Fibroblast of gingiva (primary cell): ENCODE measurements at regions not wholly inside any gene's neighbourhood (a gene's known extent, or its start where the extent isn't known, plus 50 kb on each side); places are given as distances from the start of the nearest gene placed in this dataset.
A peak's percentile ranks its signal among the peaks of the same experiment; 100 is the strongest.
"Not testable (repeated sequence)": the region's sequence is repeated elsewhere in the genome, so short reads cannot be mapped to it uniquely, and the experiment has no call there.

Experiments
- DNase-seq: peaks from one replicate; pipeline ENCODE4 v3.0.0-alpha.2; 2011; ENCODE audit warnings: low read depth

- DNase-seq: peak; percentile 65
Observed at GRCh38 chr4:141346144-141346543, 125.4 kb downstream of the ZNF330 start.

DNA sequence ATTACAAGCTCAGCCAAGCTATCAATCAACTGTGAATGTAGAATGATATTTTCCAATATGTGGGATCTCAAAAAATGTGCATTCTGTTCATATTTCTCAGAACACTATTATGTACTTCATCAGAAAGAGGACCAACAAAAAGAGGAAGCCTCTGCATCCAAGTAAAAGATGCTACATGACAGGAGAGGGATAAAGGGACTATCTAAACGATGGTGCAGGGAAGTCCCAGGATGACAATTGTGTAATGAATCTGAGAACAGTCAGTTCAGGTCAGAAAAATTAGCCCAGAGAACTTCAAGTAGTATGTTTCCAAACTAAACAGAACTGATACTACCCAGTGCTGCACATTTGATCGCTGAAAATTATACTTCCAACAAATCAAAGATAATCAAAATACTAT is 127.0 kb downstream of the ZNF330 start:
- DNase-seq: no peak

DNA sequence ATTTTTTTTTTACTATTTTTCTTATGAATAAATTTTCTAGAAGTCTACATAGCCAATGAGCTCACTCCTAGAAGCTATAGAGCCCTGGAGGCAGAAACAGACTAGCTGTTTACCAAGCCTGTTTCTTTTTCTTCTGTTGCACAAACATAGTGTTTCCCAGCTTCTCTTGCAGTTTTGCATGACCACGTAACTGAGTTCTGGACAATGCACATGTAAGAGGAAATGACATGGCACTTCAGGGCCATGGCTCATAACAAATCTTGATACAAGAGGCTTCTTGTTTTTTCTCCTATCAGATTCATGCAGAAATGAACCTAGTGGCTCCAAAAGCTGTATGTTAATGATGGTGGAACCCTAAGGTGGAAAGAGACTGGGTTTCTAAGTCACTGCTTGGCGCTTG is 127.4 kb downstream of the ZNF330 start:
- peak; percentile 63 for DNase-seq

GRCh38 chr4:141348573-141348972 is 127.9 kb downstream of the ZNF330 start:
- no peak for DNase-seq

DNA sequence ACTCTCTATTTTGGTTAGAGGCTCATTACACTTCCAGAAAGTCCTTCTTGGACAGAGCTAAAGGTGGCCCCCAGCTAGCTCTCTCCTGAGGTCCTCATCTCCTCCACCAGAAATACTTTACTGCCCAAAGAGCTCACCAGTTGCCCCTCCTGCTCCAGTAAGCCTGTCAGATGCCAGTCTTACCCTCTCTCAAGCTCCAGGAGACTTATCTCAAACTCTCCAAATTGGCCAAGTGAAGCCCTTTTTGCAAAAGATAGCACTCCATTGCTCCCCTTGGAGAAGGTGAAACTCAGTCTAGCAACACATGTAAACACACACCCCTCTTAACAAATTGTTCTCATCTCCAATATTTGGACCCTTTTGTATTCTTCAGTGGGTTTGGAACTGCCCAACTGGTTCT is 128.5 kb downstream of the ZNF330 start:
- DNase-seq: no peak

DNA sequence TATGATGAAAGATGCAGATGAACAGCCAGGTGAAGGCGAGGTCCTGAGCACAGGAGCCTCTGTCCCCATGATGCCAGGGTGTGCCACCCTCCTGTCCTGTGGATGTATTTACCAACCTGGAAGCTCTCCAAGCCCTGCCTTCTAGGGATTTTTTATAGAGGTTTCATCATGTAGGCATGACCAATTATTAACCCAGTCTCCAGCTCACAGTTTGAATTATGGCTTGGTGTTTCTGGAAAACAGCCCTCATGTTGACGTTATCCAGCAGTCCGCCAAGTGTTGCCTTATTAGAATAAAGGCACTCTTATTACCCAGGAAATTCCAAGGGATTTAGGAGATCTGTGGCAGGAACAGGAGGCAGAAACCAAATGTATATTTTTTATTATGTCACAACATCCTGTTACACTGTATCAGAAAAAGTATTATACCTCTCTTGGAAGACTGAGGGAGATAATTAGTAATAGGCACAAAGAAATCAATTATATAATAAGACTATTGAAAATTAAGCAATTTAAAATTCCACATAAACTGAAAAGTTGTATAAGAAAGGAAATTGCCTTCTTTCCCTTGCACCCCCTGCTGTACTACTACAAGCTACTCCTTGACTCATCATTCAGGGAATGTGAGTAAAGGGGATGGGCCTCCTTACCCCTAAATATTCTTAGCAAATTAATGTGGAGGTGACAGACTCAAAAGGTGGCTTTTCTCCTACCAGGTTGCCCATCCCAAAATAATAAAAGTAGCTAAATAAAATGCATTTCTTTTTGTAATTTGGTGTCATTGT is 129.6 kb downstream of the ZNF330 start:
- peak; percentile 64 for DNase-seq

DNA sequence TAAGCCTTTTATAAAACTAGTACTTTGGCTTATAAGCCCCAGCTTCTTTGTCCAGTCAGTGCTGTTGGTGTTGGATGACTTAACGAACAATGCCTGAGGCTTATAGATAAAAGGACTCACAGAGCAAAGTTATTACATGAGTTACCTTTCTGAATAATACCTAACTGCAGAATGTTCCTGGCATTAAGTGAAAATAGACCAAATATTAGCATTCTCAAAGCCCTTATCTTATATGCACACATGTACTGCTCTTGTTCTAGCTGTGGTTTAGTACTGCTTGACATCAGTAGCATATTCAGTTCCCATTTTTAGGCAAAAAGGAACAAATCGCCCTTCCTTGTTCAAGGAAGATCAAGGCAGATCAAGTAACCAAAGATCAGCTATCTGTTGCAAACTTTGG is 131.6 kb downstream of the ZNF330 start:
- no peak for DNase-seq

GRCh38 chr4:141352909-141353525 is 132.3 kb downstream of the ZNF330 start:
- DNase-seq: peak; percentile 7

DNA sequence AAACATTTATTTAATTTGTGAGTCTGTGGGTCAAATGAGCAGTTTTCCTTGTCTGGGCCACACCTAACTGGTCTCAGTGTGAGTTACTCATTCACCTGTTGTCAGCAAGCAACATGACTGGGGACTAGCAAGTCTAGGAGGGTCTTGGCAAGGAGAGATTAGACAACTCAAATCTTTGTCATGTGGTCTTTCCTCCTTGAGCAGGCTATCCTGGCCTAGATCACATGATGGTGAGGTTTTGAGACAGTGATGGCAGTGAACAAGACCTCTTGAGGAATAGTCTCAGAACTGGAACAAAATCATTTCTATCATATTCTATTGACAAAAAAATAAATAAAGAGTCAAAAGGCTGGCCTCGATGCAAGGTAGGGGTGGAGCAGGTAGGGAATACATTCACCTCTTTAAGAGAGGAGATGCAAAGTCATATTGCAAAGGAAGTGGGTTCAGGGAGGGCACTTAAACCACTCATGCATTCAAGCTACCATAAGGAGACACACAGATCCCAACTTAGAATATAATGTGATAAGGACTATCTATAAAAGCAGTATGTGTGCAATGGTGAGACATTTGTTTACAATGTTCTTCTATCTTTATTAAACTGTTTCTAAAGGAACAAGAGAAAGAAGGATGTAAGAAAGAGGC is 135.7 kb downstream of the ZNF330 start:
- DNase-seq: no peak

DNA sequence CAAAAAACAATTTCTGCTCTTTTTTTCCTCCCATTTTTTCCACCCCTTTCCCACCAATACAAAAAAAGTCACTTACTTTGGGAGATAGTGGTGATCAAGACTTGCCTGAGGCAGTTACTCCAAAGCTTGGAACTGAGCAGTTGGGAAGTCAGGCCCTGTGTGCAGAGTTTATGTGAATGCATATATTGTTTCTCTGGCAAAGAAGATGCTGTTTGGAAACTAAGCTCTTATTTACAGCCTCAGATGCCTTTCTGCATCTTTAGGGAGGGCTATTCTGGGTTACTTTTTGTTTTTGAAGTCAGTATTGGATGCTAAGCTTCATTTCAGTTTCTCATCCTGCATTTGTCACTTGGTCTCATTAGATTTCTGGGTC is 136.3 kb downstream of the ZNF330 start:
- DNase-seq: no peak

DNA sequence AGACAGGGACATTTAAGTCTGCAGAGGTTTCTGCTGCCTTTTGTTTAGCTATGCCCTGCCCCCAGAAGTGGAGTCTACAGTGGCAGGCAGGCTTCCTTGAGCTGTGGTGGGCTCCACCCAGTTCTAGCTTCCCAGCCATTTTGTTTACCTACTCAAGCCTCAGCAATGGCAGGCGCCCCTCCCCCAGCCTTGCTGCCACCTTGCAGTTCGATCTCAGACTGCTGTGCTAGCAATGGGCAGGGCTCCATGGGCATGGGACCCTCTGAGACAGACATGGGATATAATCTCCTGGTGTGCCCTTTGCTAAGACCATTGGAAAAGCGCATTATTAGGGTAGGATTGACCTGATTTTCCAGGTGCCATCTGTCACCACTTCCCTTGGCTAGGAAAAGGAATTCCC is 147.5 kb downstream of the ZNF330 start:
- DNase-seq: not testable (repeated sequence)

- DNase-seq: no peak
Observed at GRCh38 chr4:141371206-141371605, 150.5 kb downstream of the ZNF330 start.

DNA sequence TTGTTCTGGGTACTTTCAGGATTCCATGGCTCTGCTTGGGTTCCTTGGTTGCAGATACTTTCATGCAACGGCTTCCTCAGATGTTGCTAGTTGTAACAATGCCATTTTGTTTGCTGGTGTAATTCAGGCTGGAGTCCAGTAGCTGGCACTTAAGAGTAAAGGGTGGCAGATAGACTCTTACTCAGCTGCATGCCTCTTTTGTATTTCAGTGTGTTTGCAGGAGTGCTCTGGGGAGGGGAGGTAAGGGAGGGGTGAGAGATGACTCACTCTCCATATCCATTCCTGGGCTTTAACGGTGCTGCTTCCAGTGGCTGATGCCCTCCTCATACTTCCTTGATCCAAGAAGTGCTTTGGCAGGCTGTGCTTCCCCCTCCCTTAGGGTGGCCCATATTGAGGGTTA is 155.2 kb downstream of the ZNF330 start:
- DNase-seq: peak; percentile 86

DNA sequence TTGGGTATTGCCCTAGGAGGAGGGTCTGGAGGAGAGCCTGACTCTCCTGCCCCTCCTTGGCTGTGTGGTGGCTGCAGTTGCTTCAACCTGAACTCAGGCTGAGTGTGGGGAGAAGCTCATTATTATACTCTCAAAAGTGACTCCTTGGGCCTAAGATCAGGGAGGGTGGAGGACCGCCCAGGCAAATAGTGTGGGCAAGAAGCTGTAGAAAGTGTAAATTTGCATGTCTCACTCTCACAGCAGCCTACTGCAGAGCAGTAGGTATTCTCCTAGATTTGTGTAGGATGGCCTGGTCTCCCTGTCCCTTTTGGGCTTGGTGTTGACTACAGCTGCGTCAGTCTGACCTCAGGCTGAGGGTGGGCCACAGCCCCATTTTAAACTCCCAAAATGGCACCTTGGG is 156.1 kb downstream of the ZNF330 start:
- DNase-seq: no peak

DNA sequence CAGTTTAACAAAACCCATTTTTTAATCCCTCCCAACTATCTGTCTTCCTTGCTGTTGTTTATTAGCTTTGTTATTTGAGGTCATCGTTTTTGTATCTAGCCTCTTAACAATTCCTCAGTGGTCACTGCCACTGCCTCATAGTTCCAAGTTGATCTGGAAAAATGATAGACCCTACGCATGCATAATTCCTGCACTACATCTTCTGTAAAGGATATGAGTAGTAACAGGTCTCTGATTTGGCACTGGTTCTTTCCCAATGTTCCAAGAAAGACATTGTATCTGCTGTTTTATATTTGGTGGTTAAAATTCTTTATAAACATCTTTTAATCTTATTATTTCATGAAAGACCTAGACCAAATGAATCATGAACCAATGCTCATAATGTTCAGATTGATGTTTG is 166.6 kb downstream of the ZNF330 start:
- no peak for DNase-seq

DNA sequence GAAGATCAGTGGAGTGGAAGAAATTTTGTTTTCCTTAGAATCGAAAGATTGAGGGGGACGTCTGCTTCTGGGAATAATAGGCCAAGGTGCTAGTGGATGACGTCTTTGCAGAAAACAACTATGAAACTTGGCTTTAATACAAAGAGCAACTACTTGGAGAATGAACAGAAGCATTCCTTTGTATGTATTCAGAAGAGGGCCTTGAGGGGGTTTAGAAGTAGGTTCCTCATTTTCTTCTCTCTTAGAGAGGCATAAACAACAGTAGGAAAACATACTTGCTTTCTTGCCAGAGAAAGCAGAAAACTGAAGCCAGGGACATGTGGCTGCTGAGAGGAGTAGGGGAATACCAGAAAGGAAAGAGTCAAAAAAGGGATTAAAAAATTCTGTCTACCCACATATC is 167.8 kb downstream of the ZNF330 start:
- DNase-seq: peak; percentile 73

DNA sequence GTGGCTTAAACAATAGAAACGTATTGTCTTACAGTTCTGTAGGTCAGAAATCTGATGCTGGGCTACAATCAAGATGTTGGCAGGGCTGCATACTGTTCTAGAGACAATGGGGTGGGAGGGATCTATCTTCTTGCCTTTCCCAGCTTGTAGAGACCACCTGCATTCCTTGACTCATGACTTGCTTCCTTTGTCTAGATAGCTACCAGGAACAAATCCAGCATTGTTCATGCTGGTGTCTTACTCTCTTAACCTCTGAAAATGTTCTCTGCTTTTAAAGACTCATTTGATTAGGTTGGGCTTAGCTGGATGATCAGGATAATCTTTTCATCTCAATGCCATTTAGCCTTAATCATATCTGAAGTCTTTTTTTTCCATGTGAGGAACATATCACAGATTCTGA is 169.0 kb downstream of the ZNF330 start:
- DNase-seq: no peak

DNA sequence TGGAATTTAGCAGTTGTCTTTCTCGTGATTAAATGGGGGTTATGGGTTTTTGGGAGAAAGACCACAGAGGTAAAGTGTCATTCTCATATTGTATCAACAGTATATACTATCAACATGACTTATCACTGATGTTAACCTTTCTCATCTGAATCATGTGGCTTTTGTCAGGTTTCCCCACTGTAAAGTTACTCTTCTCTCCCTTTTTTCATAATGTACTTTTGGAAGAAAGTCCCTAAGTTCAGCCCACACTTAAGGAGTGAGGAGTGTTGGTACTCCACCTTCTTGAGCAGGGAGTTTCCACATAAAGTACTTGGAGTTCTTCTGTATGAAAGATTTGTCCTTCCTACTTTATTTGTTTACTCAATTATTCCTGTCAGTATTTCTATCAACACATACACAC is 169.9 kb downstream of the ZNF330 start:
- DNase-seq: no peak

GRCh38 chr4:141391293-141391692 is 170.6 kb downstream of the ZNF330 start:
- peak; percentile 23 for DNase-seq

DNA sequence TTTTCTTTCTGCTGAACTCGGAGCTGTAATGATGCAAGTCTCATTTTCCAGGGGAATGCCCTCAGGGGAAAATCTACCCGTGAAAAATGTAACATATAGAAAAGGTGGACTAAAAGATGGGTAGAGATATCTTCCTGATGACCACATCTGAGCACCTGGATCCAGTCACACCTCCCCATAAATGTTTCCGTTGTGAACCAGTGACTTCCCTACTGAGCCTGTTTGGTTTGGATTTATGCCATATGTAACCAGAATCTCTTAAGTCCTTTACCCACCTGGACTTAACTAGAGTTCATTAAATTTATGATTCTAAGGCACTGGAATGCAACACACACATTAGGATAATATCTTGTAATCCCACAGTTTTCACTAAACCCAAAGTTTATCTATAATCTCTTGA is 171.1 kb downstream of the ZNF330 start:
- no peak for DNase-seq

- no peak for DNase-seq
Observed at GRCh38 chr4:141395246-141395830, 174.6 kb downstream of the ZNF330 start.

DNA sequence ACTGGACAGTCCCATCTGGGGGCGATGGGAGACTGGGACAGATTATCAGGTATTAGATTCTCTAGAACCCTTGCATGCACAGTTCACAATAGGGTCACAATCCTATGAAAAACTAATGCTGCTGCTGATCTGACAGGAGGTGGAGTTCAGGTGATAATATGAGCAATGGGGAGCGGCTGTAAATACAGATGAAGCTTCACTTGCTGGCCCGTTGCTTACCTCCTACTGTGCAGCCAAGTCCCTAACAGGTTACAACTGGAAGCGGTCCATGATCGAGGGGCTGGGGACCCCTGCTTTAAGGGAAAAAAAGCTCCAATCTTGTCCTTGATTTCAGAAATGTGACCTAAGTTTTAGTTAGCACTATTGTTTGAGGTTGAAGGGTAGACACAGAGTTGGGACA is 175.2 kb downstream of the ZNF330 start:
- no peak for DNase-seq

- DNase-seq: no peak
Observed at GRCh38 chr4:141402712-141403111, 182.0 kb downstream of the ZNF330 start.
